Mammary epithelial cell (primary cell): ENCODE measurements at regions not wholly inside any gene's neighbourhood (a gene's known extent, or its start where the extent isn't known, plus 50 kb on each side); places are given as distances from the start of the nearest gene placed in this dataset.

Experiments
- CTCF ChIP-seq, 2 donors: IDR thresholded peaks in 1 of 2; conservative IDR thresholded peaks in 1 of 2; 2 replicates each; pipeline ENCODE4 v1.5.1; 2011 to 2012; ENCODE audit warnings: inconsistent platforms in 2 of 2, low read length in 2 of 2, mild to moderate bottlenecking in 2 of 2, control low read depth in 1 of 2, low read depth in 1 of 2; ENCODE audit not compliant: insufficient read depth in 1 of 2; ENCODE audit errors: extremely low read depth in 1 of 2
- EZH2 ChIP-seq: IDR thresholded peaks from 2 replicates; pipeline ENCODE4 v1.6.1; 2012; ENCODE audit warnings: low read length, inconsistent platforms, borderline replicate concordance

- no peak for TF ChIP-seq CTCF (conservative IDR thresholded peaks at IDR 0.05 in 1 of 2, IDR thresholded peaks at IDR 0.05 in 1 of 2; ENCODE audit: extremely low read depth in 1 of 2, insufficient read depth in 1 of 2, low read depth in 1 of 2, low read length in 2 of 2)
- no peak for TF ChIP-seq EZH2
These were observed 1978.6 kb upstream of the CDH6 start for GRCh38 chr5:29214839-29215238.
